Activated naive CD4-positive, alpha-beta T cell treated with anti-CD3 and anti-CD28 coated beads for 36 hours (primary cell): ENCODE measurements at regions not wholly inside any gene's neighbourhood (a gene's known extent, or its start where the extent isn't known, plus 50 kb on each side); places are given as distances from the start of the nearest gene placed in this dataset.

Source experiments
- CTCF ChIA-PET: fragments of 350-600 bp; sonication (Branson Sonifier 250); formaldehyde crosslinking; loops from one replicate; lab custom pipeline; 2021; ENCODE audit warnings: antibody characterized with exemption; lab: Charles Lee
- DNase-seq: peaks from one replicate; pipeline ENCODE4 v3.0.0-alpha.2; 2020
- H3K27ac Mint-ChIP-seq: one replicate; pipeline ENCODE4 v1.8.0; 2021; ENCODE audit warnings: mild to moderate bottlenecking, mixed read lengths
- H3K27me3 Mint-ChIP-seq: one replicate; pipeline ENCODE4 v1.8.0; 2021; ENCODE audit warnings: low read depth, mixed read lengths
- H3K36me3 Mint-ChIP-seq: one replicate; pipeline ENCODE4 v1.8.0; 2021; ENCODE audit warnings: low read depth, mixed read lengths
- H3K4me1 Mint-ChIP-seq: one replicate; pipeline ENCODE4 v1.8.0; 2021; ENCODE audit warnings: low read depth, mixed read lengths
- H3K4me3 Mint-ChIP-seq: one replicate; pipeline ENCODE4 v1.8.0; 2021; ENCODE audit warnings: mild to moderate bottlenecking, moderate library complexity, mixed read lengths
- H3K9me3 Mint-ChIP-seq: one replicate; pipeline ENCODE4 v1.8.0; 2021; ENCODE audit warnings: mixed read lengths
- intact Hi-C: fragments of 100-400 bp; cut with micrococcal nuclease; formaldehyde crosslinking; loops from one replicate; pipeline ENCODE4 v1.15.1; 2023

DNA sequence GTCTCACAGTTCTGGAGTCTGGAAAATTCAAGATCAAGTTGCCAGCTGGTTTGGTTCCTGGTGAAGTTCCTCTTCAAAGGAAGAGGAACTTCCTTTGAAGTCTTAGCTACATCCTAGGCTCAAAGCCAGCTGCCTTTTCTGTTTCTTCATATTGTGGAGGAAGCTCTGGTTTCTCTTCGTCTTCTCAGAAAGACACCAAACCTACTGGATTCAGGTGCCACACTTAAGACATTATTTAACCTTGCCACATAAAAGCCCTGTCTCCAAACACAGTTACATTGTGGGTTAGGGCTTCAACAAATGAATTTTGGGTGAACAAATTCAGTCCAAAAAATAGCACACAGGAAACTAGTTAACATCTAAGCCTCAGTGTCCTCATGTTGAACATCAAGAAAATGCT is 1019.8 kb downstream of the GALC start:
- Mint-ChIP-seq H3K4me3 (no peak overlapping the region), H3K27me3 (no peaks in the 10 kb centered on the region), H3K36me3 (no peaks in the 10 kb centered on the region), H3K27ac (no peak overlapping the region), H3K4me1 (no peaks in the 10 kb centered on the region), H3K9me3 (peaks cover 27% of the 10 kb centered on the region)
- no peak for DNase-seq
- intact Hi-C loops: no loop called here
- CTCF ChIA-PET: no interaction called here

DNA sequence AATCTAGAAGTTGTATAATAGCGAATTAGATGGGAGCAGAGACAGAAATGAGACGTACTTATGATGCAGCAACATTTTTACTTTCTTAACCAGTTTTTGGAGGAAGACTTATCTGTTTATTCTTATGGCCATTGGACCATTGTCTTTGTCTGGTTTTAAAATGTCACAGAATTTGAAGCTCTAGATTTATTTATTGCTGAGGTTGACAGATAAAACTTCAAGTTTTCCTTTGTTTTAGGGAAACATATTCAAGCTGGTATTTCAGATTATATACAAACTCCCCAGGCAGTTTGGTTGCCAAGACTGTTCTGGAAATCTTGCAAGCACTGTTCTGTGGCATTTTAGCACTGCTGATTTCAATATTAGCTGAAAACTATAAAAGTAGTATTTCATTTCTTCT is 1021.7 kb downstream of the GALC start:
- H3K27ac Mint-ChIP-seq: no peak overlapping the region
- CTCF ChIA-PET: interaction anchor here (0.8 kb wide), 1 partner anchor 100 kb away, joined by 4 read pairs; no protein-coding TSS in a partner anchor
- H3K36me3 Mint-ChIP-seq: no peaks in the 10 kb centered on the region

DNA sequence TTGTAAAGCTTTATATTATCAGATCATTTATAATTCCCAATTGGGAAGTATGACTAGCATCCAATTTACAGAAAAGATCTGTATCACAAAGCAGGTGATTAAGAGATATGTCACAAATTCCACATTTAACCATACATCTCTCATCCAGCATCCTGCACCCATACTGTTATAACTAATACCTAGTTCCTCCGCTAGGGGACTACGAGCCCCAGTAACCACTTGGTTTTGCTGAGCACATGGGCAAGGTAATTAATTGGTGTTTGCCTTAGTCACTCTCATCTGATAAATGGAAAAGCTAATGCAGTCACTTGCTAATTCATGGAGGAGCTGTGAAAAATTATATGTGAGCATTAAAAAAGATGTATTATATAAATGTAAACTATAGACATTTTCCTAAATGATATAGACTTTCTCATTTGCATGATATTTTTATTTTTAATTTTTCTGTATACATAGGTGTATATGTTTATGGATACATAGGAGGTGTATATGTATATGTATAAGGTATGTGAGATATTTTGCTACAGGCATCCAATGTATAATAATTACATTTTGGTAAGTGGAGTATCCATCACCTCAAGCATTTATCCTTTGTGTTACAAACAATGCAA is 1031.8 kb downstream of the GALC start:
- H3K9me3 Mint-ChIP-seq: peaks cover 9% of the 10 kb centered on the region
- no peaks in the 10 kb centered on the region for H3K27me3 Mint-ChIP-seq
- no peaks in the 10 kb centered on the region for H3K36me3 Mint-ChIP-seq
- no peaks in the 10 kb centered on the region for H3K4me1 Mint-ChIP-seq
- no peak overlapping the region for H3K27ac Mint-ChIP-seq
- H3K4me3 Mint-ChIP-seq: no peak overlapping the region
- CTCF ChIA-PET: interaction anchor here (0.6 kb wide), 1 partner anchor 1716 kb away, joined by 9 read pairs; no protein-coding TSS in a partner anchor
- intact Hi-C loops: no loop called here
- no peak for DNase-seq

More for the DNA sequence above, 1021.7 kb downstream of the GALC start:
- H3K4me1 Mint-ChIP-seq: no peaks in the 10 kb centered on the region
- H3K9me3 Mint-ChIP-seq: peaks cover 27% of the 10 kb centered on the region
- DNase-seq: no peak
- H3K27me3 Mint-ChIP-seq: no peaks in the 10 kb centered on the region
- intact Hi-C loops: no loop called here
- H3K4me3 Mint-ChIP-seq: no peak overlapping the region

DNA sequence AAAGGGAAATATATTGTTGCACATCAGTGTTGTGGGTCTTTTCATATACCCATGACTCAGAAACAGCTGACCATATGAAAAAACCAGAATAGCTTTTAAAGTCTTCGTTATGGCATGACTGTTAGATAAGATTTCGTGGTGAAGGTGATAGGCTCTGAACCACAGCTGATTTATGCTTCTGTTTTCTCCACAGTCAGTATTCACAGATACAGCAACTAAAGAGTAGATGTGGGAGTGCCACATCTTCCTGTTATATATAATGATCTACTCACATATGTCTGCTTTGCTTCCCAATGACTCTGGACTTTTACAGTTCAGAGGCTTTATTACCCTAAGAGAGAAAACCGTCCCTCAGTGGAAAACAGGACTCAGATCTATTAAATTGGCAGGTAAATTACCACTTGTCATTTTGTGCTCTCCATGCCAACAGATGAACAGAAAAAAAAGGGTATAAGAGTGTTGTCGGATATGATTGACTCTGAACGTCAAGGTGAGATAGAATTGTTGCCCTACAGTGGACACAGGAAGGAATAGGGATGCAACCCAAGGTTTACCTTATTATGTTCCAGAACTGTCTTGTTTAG is 1037.1 kb downstream of the GALC start:
- intact Hi-C loops: no loop called here
- Mint-ChIP-seq H3K4me1 (no peaks in the 10 kb centered on the region), H3K27ac (no peak overlapping the region), H3K36me3 (no peaks in the 10 kb centered on the region), H3K9me3 (peaks cover 1% of the 10 kb centered on the region), H3K27me3 (no peaks in the 10 kb centered on the region), H3K4me3 (no peak overlapping the region)
- CTCF ChIA-PET: no interaction called here
- DNase-seq: no peak

DNA sequence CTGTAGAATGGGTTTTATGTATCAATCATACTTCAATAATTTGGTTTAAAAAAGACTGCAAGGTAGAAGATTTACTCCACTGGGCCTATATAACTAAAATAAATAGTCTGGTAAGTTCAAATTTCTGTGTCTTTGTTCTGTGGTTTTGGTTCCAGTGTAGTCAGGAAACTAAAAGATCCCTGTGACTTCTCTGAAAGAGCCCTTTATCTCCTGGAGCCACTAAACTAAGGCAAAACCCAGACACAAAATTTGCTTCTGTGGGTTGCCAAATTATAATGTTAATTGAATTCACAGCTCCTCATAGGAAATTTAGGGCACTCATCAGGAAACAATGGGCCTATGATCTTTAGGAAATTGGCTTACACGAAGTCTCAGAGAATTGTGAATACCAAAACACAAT is 1038.4 kb downstream of the GALC start:
- Mint-ChIP-seq H3K4me1 (no peaks in the 10 kb centered on the region), H3K27ac (no peak overlapping the region), H3K27me3 (no peaks in the 10 kb centered on the region), H3K4me3 (no peak overlapping the region), H3K36me3 (no peaks in the 10 kb centered on the region), H3K9me3 (peaks cover 1% of the 10 kb centered on the region)
- DNase-seq: no peak
- CTCF ChIA-PET: no interaction called here
- intact Hi-C loops: no loop called here

DNA sequence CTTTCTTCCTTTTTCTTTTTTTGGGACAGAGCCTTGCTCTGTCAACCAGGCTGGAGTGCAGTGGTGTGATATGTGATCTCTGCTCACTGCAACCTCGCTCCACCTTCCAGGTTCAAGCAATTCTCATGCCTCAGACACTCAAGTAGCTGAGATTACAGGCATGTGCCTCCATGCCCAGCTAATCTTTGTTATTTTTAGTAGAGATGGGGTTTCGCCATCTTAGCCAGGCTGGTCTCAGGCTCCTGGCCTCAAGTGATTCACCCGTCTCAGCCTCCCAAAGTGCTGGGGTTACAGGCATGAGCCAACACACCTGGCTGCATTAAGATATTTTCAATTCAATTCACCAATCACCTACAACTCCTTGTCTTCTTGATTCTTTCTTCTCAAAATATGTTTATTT is 1046.5 kb downstream of the GALC start:
- DNase-seq: no peak

DNA sequence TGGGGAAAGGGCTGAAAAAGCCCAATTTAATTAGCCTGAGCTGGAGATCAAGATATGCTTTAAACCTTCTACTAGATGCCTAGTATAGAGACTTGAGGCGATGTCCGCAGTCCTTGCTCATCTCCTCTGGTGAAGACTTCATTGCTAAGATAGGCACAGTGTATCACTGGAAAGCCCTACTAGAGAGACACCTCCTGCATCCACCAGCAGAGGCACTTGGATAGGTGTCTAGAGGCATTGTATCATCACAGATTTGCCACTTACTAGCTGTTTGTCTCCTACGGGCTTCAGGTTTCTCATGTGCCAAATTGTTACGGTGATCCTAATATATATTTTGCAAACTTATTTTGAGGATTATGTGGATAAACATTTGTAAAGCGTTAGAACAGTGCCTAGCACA is 1048.5 kb downstream of the GALC start:
- no peak for DNase-seq
- Mint-ChIP-seq H3K27me3 (no peaks in the 10 kb centered on the region), H3K9me3 (no peaks in the 10 kb centered on the region), H3K36me3 (no peaks in the 10 kb centered on the region), H3K4me3 (no peak overlapping the region), H3K27ac (no peak overlapping the region), H3K4me1 (no peaks in the 10 kb centered on the region)
- CTCF ChIA-PET: no interaction called here
- intact Hi-C loops: no loop called here

More for the DNA sequence above, 1046.5 kb downstream of the GALC start:
- CTCF ChIA-PET: no interaction called here
- Mint-ChIP-seq H3K36me3 (no peaks in the 10 kb centered on the region), H3K27ac (no peak overlapping the region), H3K4me1 (no peaks in the 10 kb centered on the region), H3K4me3 (no peak overlapping the region), H3K27me3 (no peaks in the 10 kb centered on the region), H3K9me3 (no peaks in the 10 kb centered on the region)
- intact Hi-C loops: no loop called here

DNA sequence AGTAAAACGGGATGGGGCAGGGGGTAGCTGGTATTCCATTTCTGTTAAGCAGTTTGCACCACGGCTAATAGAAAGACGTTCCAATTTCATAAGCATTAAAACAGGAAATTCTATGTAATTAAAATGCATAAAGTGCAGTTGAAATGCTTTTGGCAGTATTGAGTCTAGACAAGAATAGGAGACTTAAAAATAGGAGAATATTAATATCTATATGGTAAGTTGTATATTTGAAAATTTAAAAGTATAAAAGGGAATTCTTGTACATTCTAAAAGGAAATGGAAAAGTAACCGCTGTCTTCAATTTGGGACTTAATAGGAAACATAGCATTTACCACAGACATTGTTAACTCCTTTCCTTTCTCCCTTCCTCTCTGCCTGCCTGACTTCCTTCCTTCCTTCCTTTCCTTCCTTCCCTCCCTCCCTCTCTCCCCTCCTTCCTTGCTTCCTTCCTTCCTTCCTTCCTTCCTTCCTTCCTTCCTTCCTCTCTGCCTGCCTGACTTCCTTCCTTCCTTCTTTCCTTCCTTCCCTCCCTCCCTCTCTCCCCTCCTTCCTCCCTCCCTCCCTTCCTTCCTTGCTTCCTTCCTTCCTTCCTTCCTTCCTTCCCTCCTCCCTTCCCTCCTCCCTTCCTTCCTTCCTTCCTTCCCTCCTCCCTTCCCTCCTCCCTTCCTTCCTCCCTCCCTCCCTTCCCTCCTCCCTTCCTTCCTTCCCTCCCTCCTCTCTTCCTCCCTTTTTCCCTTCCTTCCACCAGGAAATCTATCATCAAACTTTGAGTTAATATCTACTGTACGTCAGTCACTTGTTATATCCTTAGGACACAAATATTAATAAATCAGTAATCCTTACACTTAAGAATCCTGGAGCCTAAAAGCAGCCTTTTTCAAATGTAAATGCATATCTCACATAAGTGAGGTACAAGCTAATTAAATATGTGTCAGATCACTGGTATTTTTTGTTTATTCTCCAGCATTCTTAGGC is 1049.3 kb downstream of the GALC start:
- Mint-ChIP-seq H3K27me3 (no peaks in the 10 kb centered on the region), H3K36me3 (no peaks in the 10 kb centered on the region), H3K4me1 (no peaks in the 10 kb centered on the region), H3K27ac (no peak overlapping the region), H3K9me3 (peaks cover 3% of the 10 kb centered on the region), H3K4me3 (no peak overlapping the region)
- DNase-seq: no peak
- intact Hi-C loops: no loop called here
- CTCF ChIA-PET: no interaction called here

DNA sequence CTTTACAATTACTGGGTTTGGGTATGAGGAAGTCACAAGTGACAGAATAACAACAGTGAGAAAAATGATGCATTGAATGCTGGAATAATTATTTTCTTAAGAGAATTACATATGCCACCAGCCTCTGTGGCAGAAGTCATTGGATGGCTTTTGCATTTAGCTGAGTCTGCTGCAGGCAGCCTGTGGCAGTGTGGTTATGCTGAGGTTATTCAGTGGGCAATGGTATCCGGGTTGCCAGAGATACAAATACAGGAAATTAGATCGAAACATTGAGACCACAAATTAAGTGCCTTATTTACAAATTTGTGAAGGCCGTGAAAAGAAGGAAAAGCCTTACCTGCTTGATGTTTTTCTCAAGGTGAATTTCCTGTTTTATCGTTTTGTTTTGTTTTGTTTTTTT is 1050.0 kb downstream of the GALC start:
- intact Hi-C loops: no loop called here
- H3K27ac Mint-ChIP-seq: no peak overlapping the region
- no peaks in the 10 kb centered on the region for H3K4me1 Mint-ChIP-seq
- H3K9me3 Mint-ChIP-seq: peaks cover 3% of the 10 kb centered on the region
- no peaks in the 10 kb centered on the region for H3K36me3 Mint-ChIP-seq
- no peak for DNase-seq
- H3K27me3 Mint-ChIP-seq: no peaks in the 10 kb centered on the region
- CTCF ChIA-PET: no interaction called here
- no peak overlapping the region for H3K4me3 Mint-ChIP-seq

DNA sequence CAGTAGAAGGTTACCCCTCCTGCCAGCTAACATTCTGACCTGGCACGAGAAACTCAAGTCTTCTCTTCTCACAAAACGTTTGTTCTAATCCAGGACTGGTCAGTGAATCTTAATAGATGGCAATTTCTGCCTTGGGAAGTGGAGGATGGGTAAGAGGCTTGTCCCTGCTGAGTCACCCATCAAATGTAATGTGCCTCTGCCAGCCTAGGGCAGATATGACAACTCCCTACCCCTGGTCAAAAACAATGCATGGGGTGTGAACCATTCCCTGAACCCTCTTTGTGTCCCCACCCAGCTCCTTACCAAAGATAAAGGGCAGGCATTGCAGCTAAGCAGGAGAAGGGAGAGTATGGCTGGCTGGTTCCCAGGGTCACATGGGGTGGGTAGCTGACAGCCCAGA is 1052.9 kb downstream of the GALC start:
- intact Hi-C loops: no loop called here
- CTCF ChIA-PET: no interaction called here
- H3K27ac Mint-ChIP-seq: no peak overlapping the region
- H3K9me3 Mint-ChIP-seq: peaks cover 3% of the 10 kb centered on the region
- H3K4me3 Mint-ChIP-seq: no peak overlapping the region
- no peaks in the 10 kb centered on the region for H3K27me3 Mint-ChIP-seq
- DNase-seq: no peak
- no peaks in the 10 kb centered on the region for H3K4me1 Mint-ChIP-seq
- H3K36me3 Mint-ChIP-seq: no peaks in the 10 kb centered on the region

DNA sequence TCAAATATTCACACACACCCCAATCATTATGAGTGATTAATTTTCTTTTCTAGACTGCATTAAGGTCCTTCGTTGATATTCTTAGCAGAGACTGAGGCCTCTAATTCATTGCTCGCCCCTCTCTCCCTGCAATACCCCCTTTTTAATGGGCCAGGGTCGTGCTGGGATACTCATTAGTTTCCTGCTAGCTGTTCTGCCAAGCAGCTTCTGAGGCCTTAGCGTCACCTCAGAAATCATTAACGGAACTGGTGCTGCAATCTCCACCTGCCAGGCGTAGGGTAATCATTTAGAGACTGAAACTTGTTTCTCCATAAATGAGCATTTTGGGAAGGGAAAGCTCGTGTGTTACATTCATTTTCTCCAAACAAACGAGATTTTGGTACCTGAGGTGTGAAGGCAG is 1054.7 kb downstream of the GALC start:
- no peak for DNase-seq
- CTCF ChIA-PET: interaction anchor here (0.6 kb wide), 1 partner anchor 962 kb away, joined by 3 read pairs; no protein-coding TSS in a partner anchor
- no peak overlapping the region for H3K4me3 Mint-ChIP-seq
- intact Hi-C loops: no loop called here
- H3K36me3 Mint-ChIP-seq: no peaks in the 10 kb centered on the region
- no peaks in the 10 kb centered on the region for H3K4me1 Mint-ChIP-seq
- H3K9me3 Mint-ChIP-seq: peaks cover 3% of the 10 kb centered on the region
- no peaks in the 10 kb centered on the region for H3K27me3 Mint-ChIP-seq
- H3K27ac Mint-ChIP-seq: no peak overlapping the region

DNA sequence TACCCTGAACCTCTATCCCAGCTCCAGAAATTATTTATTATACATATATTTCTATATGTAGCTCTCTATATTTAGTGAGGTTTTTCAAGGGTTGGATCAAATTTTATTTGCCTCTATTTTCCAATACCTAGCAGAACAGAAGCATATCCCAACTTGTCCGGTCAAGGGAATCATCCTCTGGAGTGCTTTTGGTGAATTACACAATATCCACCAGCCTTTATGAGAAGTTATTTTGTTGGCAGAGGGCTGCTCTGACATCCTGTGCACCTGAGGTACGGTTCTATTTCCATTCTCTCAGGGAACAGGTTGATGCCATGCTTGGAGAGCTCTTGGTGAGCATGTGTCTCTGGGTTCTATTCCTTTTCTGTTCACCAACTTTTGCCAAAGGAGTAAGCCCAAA is 1056.4 kb downstream of the GALC start:
- CTCF ChIA-PET: no interaction called here
- Mint-ChIP-seq H3K4me3 (no peak overlapping the region), H3K4me1 (no peaks in the 10 kb centered on the region), H3K9me3 (peaks cover 3% of the 10 kb centered on the region), H3K27ac (no peak overlapping the region), H3K27me3 (no peaks in the 10 kb centered on the region), H3K36me3 (no peaks in the 10 kb centered on the region)
- intact Hi-C loops: no loop called here
- no peak for DNase-seq
